GM18951 (cell line): ENCODE measurements at regions not wholly inside any gene's neighbourhood (a gene's known extent, or its start where the extent isn't known, plus 50 kb on each side); places are given as distances from the start of the nearest gene placed in this dataset.

Experiments used
- POLR2A ChIP-seq: IDR thresholded peaks from 4 replicates; pipeline ENCODE4 v1.6.1; 2011; ENCODE audit warnings: mild to moderate bottlenecking; ENCODE audit not compliant: insufficient read length, insufficient read depth; ENCODE audit errors: extremely low read depth
- in situ Hi-C: fragments of 300-500 bp; cut with MboI; formaldehyde crosslinking; loops from one replicate; pipeline ENCODE4 v1.12.0; 2022; ENCODE audit warnings: low sequenced_read_pairs, mixed read lengths, inconsistent platforms; ENCODE audit not compliant: unreplicated experiment

DNA sequence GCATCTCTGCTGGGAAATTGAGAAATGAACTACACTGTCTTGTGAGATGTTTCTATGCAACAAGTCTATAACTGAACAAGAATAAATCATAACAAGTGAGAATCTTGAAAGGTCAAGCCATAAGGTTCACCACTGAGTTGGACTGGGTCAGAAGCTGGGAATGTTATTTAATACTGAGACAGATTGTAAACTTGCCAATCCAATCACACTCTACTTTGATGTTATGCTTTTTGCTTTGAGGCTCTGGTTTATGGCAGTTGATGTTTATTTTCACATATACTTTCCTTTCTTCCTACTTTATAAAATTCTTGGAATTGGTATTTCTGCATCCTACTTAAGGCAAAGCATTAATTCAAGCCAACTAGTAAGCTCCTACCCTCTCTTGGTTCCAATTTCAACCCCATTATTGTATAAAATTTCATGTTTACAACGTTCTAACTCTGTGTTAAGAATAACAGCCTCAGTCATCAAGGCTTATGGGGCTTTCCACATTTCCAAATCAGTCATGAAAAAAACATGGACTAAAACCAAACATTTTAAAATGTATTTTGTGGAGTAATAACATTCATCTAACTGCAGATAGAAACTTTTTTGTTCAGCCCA, 533.4 kb downstream of the NYAP2 start:
- TF ChIP-seq POLR2A = no peak
- in situ Hi-C loops = no loop called here

DNA sequence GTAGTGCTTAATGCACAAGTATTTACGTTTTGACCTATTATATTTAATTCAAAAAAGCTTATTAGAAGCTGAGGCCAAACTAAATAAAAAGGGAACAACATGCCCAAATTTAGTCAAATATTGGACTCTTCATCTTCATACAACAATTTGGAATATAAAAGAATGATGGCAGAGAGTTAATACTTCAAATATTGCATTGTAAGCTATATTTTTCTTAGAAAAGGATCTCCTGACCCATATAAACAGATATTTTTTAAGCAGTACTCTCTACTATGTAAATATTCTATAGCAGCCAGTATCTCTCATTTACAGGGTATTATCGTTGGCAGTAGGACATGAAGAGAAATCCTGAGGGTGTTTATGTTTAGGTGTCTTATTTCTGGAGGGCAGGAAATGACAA, 531.2 kb downstream of the NYAP2 start:
- TF ChIP-seq POLR2A = no peak
- in situ Hi-C loops = no loop called here

DNA sequence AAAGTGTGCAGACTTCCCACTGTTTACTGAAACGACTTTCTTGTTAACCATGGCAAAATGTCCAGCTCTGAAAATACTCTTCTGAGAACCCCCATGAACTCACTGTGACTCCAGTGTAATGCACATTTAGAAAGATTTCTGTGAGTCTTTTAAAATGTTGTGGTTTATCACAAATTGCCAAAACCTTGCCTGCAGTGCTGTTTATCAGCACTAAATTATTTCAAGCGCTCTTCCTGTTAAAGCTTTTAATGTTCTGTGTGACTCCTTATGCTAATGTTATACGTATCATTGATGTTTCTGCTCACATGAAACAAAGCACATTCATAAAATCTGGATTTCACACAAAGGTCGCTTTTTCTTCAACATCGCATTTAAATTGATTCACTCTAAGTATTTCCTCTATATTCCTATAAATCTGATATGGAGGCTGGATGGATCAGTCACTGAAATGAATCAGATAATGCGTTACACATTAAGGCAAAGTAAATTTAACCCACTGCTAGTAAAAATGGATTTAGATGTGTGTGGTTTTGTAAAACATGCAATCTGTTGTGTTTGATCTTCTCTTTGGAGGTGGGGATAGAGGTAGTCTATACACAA, 521.2 kb downstream of the NYAP2 start:
- TF ChIP-seq POLR2A = no peak
- in situ Hi-C loops = no loop called here

DNA sequence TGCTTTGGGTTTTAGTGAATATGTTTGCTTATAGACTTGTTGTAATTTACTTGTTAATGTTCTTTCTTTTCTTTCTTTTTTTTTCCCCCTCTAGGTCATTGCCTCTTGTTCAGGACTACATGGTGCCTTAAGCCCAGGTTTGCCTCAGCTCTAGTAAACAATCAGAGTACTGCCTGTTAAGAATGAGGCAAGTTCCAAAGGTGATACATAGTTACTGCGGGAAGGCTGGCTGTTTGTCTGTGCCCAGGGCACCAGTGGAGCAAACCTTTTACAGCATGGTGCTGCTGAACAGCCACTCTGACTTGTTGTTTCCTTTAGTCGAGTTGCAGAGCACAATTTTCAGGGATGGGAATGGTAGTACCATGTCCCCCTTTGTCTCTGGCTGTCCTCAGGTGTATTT, 517.2 kb downstream of the NYAP2 start:
- TF ChIP-seq POLR2A = no peak
- in situ Hi-C loops = no loop called here

DNA sequence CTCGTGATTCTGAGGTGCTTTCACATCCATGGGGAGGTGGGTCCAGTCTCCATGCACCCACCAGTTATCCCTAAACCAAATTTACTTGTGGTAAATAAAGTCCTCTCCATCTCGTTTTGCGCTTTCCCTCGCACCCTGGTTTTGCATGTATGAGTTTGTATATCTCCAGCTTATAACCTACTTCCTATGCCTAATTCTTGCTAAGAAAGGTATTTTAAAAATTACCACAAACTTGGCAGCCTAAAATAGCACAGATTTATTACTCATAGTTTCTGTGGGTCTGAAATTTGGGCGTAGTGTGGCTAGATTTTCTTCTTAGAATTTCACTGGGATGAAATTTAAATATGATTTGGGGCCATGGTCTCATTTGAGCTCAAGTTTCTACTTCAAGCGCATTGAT, 511.5 kb downstream of the NYAP2 start:
- in situ Hi-C loops = no loop called here
- TF ChIP-seq POLR2A = no peak

DNA sequence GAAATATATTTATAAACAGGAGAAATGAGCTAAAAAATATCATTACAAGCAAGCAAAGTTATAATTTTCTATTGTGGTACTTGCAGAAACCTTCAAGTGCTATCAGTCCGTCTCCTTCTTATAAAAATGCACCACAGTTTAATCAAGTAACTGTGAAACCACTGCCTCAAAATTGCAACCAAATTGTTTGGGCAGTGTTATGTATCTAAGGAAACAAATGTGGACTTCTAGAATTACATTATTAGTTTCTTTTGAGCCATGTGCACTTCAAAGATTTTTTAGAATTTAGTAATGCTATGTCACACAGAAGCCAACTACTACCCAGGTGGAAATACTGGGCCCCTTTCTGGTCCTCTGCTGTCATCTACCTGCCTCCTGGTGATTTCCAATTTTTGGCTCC, 495.6 kb downstream of the NYAP2 start:
- TF ChIP-seq POLR2A = no peak
- in situ Hi-C loops = no loop called here

DNA sequence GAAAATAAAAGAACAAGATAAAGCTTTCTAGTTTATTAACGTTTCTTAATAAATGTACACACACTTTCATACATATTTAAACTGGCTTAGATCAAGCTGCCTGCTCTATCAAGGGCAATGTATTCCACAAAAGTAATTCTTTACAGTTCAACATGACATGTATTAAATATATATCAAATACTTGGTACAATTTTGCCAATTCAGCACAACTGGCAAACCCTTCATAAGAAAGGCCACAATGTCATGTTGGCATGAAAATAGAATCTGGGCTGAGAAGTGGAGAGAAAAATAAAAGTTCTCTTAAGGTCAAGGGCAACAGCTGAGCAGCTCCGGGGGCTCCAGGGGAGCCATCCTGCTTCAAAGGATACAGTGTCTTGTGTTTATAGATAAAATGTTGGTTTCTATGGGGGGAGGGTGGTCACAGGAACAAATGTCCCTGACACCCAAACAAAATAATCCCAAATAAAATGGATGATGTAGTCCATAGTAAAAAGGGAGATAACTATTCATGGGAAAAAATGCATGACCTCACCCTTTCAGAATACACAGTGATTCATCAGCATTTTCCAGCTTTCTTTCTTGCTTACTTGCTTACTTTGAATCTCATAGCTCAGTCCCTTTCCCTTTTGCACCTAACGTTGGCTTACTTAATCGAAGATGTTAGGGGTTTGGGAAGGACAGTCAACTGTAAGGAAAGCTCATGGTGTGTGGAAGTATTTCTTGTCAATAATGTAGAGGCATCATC, 494.9 kb downstream of the NYAP2 start:
- no peak for TF ChIP-seq POLR2A
- in situ Hi-C loops = no loop called here

DNA sequence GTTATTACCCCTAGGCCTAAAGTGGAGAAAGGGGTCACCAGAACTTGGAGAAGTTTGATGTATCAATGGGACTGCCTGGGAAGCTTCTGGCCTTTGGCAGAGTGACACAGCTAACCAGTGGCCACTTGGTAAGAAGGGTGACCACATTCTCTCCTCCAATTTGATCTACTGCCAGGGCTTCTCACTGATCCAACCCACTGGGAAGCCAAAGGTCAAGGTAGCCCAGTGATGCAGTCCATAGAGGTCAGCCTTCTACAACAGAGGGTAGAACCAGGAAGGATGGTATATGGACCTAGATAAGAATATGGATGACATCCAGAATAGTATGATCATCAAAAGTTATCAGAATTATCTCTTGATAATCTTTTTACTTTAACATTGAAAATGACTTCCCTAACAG, 493.6 kb downstream of the NYAP2 start:
- in situ Hi-C loops = no loop called here
- TF ChIP-seq POLR2A = no peak

DNA sequence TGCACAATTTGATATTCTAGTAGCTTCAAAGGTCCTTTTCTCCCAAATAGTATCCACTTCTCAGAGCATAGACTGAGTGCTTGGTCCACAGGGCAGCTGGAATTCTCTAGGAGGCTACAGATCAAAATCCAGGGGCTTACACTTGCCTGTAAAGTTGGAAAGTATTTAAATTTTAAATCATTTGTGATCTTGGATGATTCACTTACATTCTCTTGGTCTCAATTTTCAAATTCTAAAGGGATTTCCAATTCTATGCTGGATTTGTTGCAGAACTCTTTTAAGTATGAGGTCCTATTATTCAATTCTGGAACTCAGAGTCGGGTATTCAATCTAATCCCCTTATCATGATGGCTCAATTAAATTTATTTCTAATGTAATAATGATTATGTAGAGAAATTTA, 492.3 kb downstream of the NYAP2 start:
- in situ Hi-C loops = no loop called here
- TF ChIP-seq POLR2A = no peak

DNA sequence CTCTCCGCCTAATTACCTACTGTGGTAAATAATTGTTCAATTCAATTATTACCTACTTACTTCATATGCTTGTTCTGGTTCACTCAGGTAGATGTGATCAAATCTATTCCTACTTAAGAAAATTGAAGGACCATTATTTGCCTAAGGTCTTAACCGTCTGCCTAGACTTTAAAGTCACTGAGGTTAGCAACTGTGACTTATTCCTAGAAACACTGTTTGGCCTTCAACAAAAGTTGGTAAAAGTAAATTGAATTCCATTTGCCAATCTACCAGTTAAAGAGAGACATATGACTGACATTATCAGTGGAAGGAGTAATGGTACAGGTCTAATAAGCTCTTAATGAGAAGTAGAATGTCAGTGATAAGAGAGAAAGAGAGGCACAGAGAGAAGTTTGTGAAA, 491.5 kb downstream of the NYAP2 start:
- in situ Hi-C loops = no loop called here

DNA sequence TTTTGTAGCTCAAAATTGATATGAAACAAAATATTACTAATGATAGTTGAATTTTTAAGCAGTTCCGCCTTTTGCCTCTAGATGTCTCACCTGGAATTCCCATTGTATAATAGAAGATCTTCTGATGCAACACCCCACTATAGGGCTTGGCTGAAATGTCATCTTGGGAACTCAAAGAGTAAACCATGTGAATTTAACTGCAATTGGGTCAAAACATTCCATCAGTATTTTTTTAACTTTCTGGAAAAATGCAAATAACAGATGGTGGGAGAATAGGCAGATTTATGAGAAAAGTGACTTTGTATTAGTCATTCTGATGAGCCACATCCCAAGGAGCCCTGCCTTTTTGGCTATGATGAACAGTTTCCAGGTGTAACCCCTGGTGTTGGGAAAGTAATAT, 489.9 kb downstream of the NYAP2 start:
- no peak for TF ChIP-seq POLR2A
- in situ Hi-C loops = no loop called here

More for the DNA sequence above, 491.5 kb downstream of the NYAP2 start:
- no peak for TF ChIP-seq POLR2A

DNA sequence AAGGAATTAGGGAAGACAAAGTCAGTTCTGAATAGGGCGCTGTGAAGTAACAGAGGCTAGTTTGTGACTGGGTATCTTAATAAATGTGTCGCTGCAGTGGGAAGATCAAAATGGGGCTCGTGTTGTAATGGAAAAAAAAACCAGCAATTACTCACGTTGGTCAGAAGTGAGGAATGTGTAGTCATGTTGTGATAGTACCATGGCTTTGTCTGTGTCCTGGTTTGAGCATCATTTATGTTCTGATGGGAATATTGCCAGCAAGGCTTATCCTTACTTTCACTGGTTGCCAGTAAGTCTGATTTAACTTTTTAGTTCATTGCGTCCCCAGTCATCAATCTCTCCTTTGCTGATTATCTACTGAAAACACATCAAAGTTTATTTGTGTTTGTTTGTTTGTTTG, 467.6 kb downstream of the NYAP2 start:
- TF ChIP-seq POLR2A = no peak
- in situ Hi-C loops = no loop called here

DNA sequence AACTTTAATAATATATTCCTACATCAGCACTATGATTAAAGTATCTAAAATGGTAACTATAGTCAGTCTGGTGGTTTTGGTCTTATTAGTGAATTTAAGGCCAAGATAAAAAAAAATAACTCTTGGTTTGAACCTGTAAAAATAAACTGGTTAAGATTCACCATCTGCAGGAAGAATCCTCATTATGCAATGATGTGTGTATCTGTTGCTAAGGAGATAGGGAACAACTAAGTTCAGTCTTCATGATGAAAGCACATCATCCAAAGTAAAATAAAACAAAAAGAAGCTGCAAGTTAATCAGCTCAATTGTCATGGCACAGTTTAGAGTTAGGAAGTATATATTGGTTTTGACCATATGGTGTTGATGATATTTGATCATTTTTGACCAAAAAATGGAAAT, 466.0 kb downstream of the NYAP2 start:
- in situ Hi-C loops = no loop called here
- TF ChIP-seq POLR2A = no peak

DNA sequence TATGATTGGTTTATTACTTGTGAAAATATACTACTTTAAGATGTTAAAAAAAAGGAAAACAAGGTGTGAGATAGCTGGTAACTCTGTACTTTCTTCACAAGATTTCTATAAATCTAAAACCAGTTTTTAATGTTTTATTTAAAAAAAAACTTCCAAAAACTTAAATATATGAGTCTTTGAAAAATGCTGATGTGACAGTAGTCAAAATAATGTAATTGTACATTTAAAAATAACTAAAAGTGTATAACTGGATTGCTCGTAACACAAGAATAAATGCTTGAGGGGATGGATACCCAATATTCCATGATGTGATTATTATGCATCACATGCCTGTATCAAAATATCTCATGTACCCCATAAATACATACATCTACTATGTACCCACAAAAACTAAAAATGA, 464.9 kb downstream of the NYAP2 start:
- no peak for TF ChIP-seq POLR2A
- in situ Hi-C loops = no loop called here
